ENCODE measurements at regions not wholly inside any gene's neighbourhood (a gene's known extent, or its start where the extent isn't known, plus 50 kb on each side); places are given as distances from the start of the nearest gene placed in this dataset.

DNA sequence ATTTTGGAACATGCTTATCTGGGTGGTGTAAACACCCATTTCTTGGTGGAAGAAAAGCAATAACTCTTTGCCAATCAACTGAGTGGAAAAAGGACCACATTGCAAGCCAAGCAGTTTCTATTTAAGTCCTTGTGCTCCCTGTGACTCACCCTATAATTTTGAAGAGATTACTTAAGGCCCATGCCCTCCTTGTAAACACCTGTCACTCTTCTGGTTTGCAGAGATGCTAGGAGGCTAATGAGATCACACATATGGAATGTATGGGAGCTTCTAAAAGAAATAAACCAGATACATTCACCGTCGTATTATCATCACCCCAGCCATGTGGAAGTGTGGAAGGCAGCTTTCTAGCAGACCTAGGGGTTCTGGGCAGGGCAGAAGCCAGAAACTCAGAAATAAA lies 337.1 kb downstream of the GADD45G start:
- no peak overlapping the region for H3K4me3 ChIP-seq (ENCODE audit: control insufficient read depth, low read depth, low read length)
- no peak for TF ChIP-seq CTCF (IDR thresholded peaks at IDR 0.05; ENCODE audit: control insufficient read depth, insufficient read depth, low read depth, low read length, missing control alignments)
- DNase-seq (ENCODE audit: low read depth) = peak; percentile 25

DNA sequence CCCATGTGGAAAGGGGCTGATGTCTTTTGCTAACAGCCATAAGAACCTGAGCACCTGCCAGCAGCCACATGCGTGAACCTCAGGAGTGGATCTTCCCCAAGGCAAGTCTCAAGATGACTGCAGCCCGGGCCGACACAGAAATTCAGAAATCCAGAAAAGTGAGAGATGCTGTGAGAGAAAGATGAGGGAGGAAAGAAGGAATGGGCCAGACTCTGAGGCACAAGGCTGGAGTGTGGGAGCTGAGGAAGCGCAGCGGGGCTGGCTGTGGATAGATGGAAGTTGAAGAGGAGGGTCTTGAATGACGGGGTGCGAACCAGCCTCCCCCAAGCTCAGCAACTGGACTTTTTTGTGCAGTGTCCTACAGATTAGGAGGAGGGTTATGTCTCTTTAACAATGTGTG lies 337.8 kb downstream of the GADD45G start:
- no peak overlapping the region for H3K4me3 ChIP-seq (ENCODE audit: control insufficient read depth, low read depth, low read length)
- DNase-seq (ENCODE audit: low read depth) = no peak
- no peak for TF ChIP-seq CTCF (IDR thresholded peaks at IDR 0.05; ENCODE audit: control insufficient read depth, insufficient read depth, low read depth, low read length, missing control alignments)

DNA sequence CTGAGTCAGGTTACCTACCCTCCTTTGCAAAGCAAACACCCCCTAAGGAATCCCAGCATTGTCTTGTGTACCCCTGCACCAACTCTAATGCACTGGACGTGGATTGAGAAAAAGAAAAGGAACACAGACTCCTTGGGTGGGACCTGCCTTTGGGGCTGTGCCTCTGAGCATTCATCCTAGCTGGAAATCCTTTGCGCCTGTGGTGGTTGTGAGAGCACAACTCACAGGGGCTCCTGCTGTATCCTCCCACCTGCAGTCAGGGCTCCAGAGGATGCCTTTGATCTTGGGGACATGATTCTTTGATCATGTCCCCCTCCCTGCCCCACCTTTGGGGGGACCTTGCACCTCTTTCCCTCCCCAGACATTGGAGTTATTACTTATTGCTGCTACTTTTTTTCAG lies 338.5 kb downstream of the GADD45G start:
- no peak for DNase-seq (ENCODE audit: low read depth)
- H3K4me3 ChIP-seq (ENCODE audit: control insufficient read depth, low read depth, low read length) = no peak overlapping the region
- no peak for TF ChIP-seq CTCF (IDR thresholded peaks at IDR 0.05; ENCODE audit: control insufficient read depth, insufficient read depth, low read depth, low read length, missing control alignments)

- DNase-seq (ENCODE audit: low read depth) = no peak
- no peak overlapping the region for H3K4me3 ChIP-seq (ENCODE audit: control insufficient read depth, low read depth, low read length)
- no peak for TF ChIP-seq CTCF (IDR thresholded peaks at IDR 0.05; ENCODE audit: control insufficient read depth, insufficient read depth, low read depth, low read length, missing control alignments)
Measured at GRCh38 chr9:89943728-89944127, 338.9 kb downstream of the GADD45G start.

- TF ChIP-seq CTCF (IDR thresholded peaks at IDR 0.05; ENCODE audit: control insufficient read depth, insufficient read depth, low read depth, low read length, missing control alignments) = no peak
- H3K4me3 ChIP-seq (ENCODE audit: control insufficient read depth, low read depth, low read length) = no peak overlapping the region
- no peak for DNase-seq (ENCODE audit: low read depth)
Measured at GRCh38 chr9:89945133-89945532, 340.3 kb downstream of the GADD45G start.

- no peak for DNase-seq (ENCODE audit: low read depth)
- no peak overlapping the region for H3K4me3 ChIP-seq (ENCODE audit: control insufficient read depth, low read depth, low read length)
- TF ChIP-seq CTCF (IDR thresholded peaks at IDR 0.05; ENCODE audit: control insufficient read depth, insufficient read depth, low read depth, low read length, missing control alignments) = no peak
Measured at GRCh38 chr9:89946741-89947140, 341.9 kb downstream of the GADD45G start.

GRCh38 chr9:89949111-89949510 lies 344.3 kb downstream of the GADD45G start:
- no peak overlapping the region for H3K4me3 ChIP-seq (ENCODE audit: control insufficient read depth, low read depth, low read length)
- DNase-seq (ENCODE audit: low read depth) = no peak
- no peak for TF ChIP-seq CTCF (IDR thresholded peaks at IDR 0.05; ENCODE audit: control insufficient read depth, insufficient read depth, low read depth, low read length, missing control alignments)
